GM23248 (cell line): ENCODE measurements at regions not wholly inside any gene's neighbourhood (a gene's known extent, or its start where the extent isn't known, plus 50 kb on each side); places are given as distances from the start of the nearest gene placed in this dataset.

Experiments
- EZH2 ChIP-seq: fragments of 200-600 bp; sonication (generic); IDR thresholded peaks from 2 replicates; pipeline ENCODE4 v1.6.1; 2018; ENCODE audit warnings: antibody characterized with exemption, mild to moderate bottlenecking; ENCODE audit not compliant: insufficient read depth, poor library complexity, severe bottlenecking
- EZH2phosphoT487 ChIP-seq: fragments of 200-600 bp; sonication (generic); IDR thresholded peaks from 2 replicates; pipeline ENCODE4 v1.6.1; 2018; ENCODE audit warnings: antibody characterized with exemption, moderate library complexity, mild to moderate bottlenecking, low read depth; ENCODE audit not compliant: insufficient read depth

DNA sequence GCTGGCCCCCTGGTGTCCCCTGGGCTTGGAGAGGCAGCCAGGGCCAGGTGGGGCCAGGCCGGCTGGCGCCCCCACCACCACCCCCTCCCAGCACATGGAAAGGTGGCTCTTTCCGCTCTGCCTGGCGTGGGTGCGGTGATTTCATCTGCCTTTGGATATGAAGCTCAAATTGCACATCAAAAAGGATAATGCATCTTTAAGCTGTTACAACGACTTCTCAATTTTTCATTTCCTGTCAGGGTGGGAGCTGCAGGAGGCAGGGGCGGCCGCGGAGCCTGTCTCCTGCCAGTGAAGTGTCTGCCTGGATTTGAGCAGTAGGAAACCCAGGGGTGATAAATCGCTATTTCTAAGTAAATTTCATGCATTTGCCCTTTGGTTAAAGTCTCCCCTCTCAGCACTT lies 169.2 kb upstream of the MVB12B start:
- TF ChIP-seq EZH2 (no peak), EZH2phosphoT487 (no peak)
